DND-41 (cell line): ENCODE measurements at regions not wholly inside any gene's neighbourhood (a gene's known extent, or its start where the extent isn't known, plus 50 kb on each side); places are given as distances from the start of the nearest gene placed in this dataset.

Source experiments
- ATAC-seq: fragments of 200-7000 bp; cut with Tn5 transposase; 3 replicates; pipeline ENCODE4 v1.9.1; 2021; ENCODE audit warnings: low read depth; ENCODE audit not compliant: insufficient read depth
- DNase-seq: peaks from one replicate; pipeline ENCODE4 v3.0.0-alpha.2; 2020
- H2AFZ ChIP-seq: 2 replicates; pipeline ENCODE4 v1.6.0; 2012; ENCODE audit warnings: low read depth, low read length
- H3K27ac ChIP-seq: 2 replicates; pipeline ENCODE4 v1.5.1; 2012; ENCODE audit warnings: low read length, inconsistent platforms
- H3K27me3 ChIP-seq: fragments of 200-600 bp; sonication (generic); 2 replicates; pipeline ENCODE4 v1.6.0; 2012; ENCODE audit warnings: low read length, mild to moderate bottlenecking, inconsistent platforms; ENCODE audit not compliant: insufficient read depth, poor library complexity
- H3K36me3 ChIP-seq: 2 replicates; pipeline ENCODE4 v1.5.1; 2012; ENCODE audit warnings: low read length, inconsistent platforms; ENCODE audit not compliant: insufficient read depth
- H3K4me1 ChIP-seq: 2 replicates; pipeline ENCODE4 v1.5.1; 2012; ENCODE audit warnings: mild to moderate bottlenecking, low read length; ENCODE audit not compliant: insufficient read depth
- H3K4me2 ChIP-seq: 2 replicates; pipeline ENCODE4 v1.6.0; 2012; ENCODE audit warnings: mild to moderate bottlenecking, moderate library complexity, low read length, inconsistent platforms; ENCODE audit not compliant: insufficient read depth
- H3K4me3 ChIP-seq, 2 experiments: fragments of 200-600 bp in 1 of 2; shearing (Covaris generic) in 1 of 2; 2 replicates each; pipeline ENCODE4 v1.5.1; 2012 to 2016; ENCODE audit warnings: inconsistent platforms in 2 of 2, low read length in 2 of 2, mild to moderate bottlenecking in 2 of 2, low read depth in 1 of 2, moderate library complexity in 1 of 2
- H3K79me2 ChIP-seq: 2 replicates; pipeline ENCODE4 v1.6.0; 2012; ENCODE audit warnings: low read length, inconsistent platforms; ENCODE audit not compliant: insufficient read depth
- H3K9ac ChIP-seq: 2 replicates; pipeline ENCODE4 v1.6.0; 2012; ENCODE audit warnings: low read depth, mild to moderate bottlenecking, inconsistent platforms, low read length, moderate library complexity
- H3K9me3 ChIP-seq: 2 replicates; pipeline ENCODE4 v1.5.1; 2012; ENCODE audit warnings: low read length, moderate library complexity, mild to moderate bottlenecking, inconsistent platforms; ENCODE audit not compliant: insufficient read depth, severe bottlenecking
- H4K20me1 ChIP-seq: 2 replicates; pipeline ENCODE4 v1.6.0; 2012; ENCODE audit warnings: low read length; ENCODE audit not compliant: insufficient read depth
- CTCF ChIP-seq: IDR thresholded peaks from 2 replicates; pipeline ENCODE4 v1.5.1; 2012; ENCODE audit warnings: borderline replicate concordance, low read length, moderate library complexity, mild to moderate bottlenecking; ENCODE audit not compliant: poor library complexity, severe bottlenecking; ENCODE audit errors: extremely low read depth
- EZH2 ChIP-seq: IDR thresholded peaks from 3 replicates; pipeline ENCODE4 v1.6.1; 2012; ENCODE audit warnings: borderline replicate concordance, low read depth, mild to moderate bottlenecking, moderate library complexity, low read length, inconsistent platforms; ENCODE audit not compliant: severe bottlenecking

GRCh38 chr2:222133897-222134296, 164.9 kb downstream of the PAX3 start:
- no peak overlapping the region for H3K9ac ChIP-seq
- no peak for TF ChIP-seq CTCF
- TF ChIP-seq EZH2 = no peak
- H4K20me1 ChIP-seq = no peaks in the 10 kb centered on the region
- DNase-seq = no peak
- H3K27ac ChIP-seq = no peak overlapping the region
- no peak for ATAC-seq
- H3K27me3 ChIP-seq = no peaks in the 10 kb centered on the region
- no peaks in the 10 kb centered on the region for H3K79me2 ChIP-seq
- H2AFZ ChIP-seq = no peak overlapping the region
- H3K4me2 ChIP-seq = no peak overlapping the region
- H3K4me3 ChIP-seq = no peak overlapping the region
- H3K9me3 ChIP-seq = no peaks in the 10 kb centered on the region
- H3K4me1 ChIP-seq = no peaks in the 10 kb centered on the region
- H3K36me3 ChIP-seq = no peaks in the 10 kb centered on the region

- no peak overlapping the region for H2AFZ ChIP-seq
- DNase-seq (no peak), ATAC-seq (no peak)
- H3K79me2 ChIP-seq = no peaks in the 10 kb centered on the region
- H3K9me3 ChIP-seq = no peaks in the 10 kb centered on the region
- H3K9ac ChIP-seq = no peak overlapping the region
- no peak overlapping the region for H3K4me2 ChIP-seq
- no peaks in the 10 kb centered on the region for H4K20me1 ChIP-seq
- TF ChIP-seq CTCF (no peak), EZH2 (no peak)
- no peaks in the 10 kb centered on the region for H3K27me3 ChIP-seq
- H3K4me1 ChIP-seq = no peaks in the 10 kb centered on the region
- H3K27ac ChIP-seq = no peak overlapping the region
- H3K4me3 ChIP-seq = no peak overlapping the region
- H3K36me3 ChIP-seq = no peaks in the 10 kb centered on the region
Observed at GRCh38 chr2:222130855-222131254, 167.9 kb downstream of the PAX3 start.

GRCh38 chr2:222127660-222128059, 171.1 kb downstream of the PAX3 start:
- H3K9me3 ChIP-seq = no peaks in the 10 kb centered on the region
- no peaks in the 10 kb centered on the region for H4K20me1 ChIP-seq
- ATAC-seq = no peak
- H2AFZ ChIP-seq = no peak overlapping the region
- no peak for DNase-seq
- no peaks in the 10 kb centered on the region for H3K4me1 ChIP-seq
- no peaks in the 10 kb centered on the region for H3K27me3 ChIP-seq
- no peaks in the 10 kb centered on the region for H3K36me3 ChIP-seq
- H3K27ac ChIP-seq = no peak overlapping the region
- no peak overlapping the region for H3K4me2 ChIP-seq
- TF ChIP-seq CTCF (no peak), EZH2 (no peak)
- H3K9ac ChIP-seq = no peak overlapping the region
- no peaks in the 10 kb centered on the region for H3K79me2 ChIP-seq
- H3K4me3 ChIP-seq = no peak overlapping the region

GRCh38 chr2:222120933-222121332, 177.9 kb downstream of the PAX3 start:
- no peak overlapping the region for H3K4me2 ChIP-seq
- TF ChIP-seq EZH2 (no peak), CTCF (no peak)
- H4K20me1 ChIP-seq = no peaks in the 10 kb centered on the region
- H3K27ac ChIP-seq = no peak overlapping the region
- DNase-seq (no peak), ATAC-seq (no peak)
- H3K4me1 ChIP-seq = no peaks in the 10 kb centered on the region
- H3K9ac ChIP-seq = no peak overlapping the region
- H3K79me2 ChIP-seq = no peaks in the 10 kb centered on the region
- no peak overlapping the region for H2AFZ ChIP-seq
- H3K9me3 ChIP-seq = no peaks in the 10 kb centered on the region
- H3K27me3 ChIP-seq = no peaks in the 10 kb centered on the region
- H3K4me3 ChIP-seq = no peak overlapping the region
- H3K36me3 ChIP-seq = no peaks in the 10 kb centered on the region
